ENCODE measurements at regions not wholly inside any gene's neighbourhood (a gene's known extent, or its start where the extent isn't known, plus 50 kb on each side); places are given as distances from the start of the nearest gene placed in this dataset.

- DNase-seq = no peak
Measured at GRCh38 chr3:150057227-150057626, 86.5 kb upstream of the PFN2 start.

- no peak for DNase-seq
Measured at GRCh38 chr3:150055332-150055731, 84.6 kb upstream of the PFN2 start.

- DNase-seq = no peak
Measured at GRCh38 chr3:150054635-150055034, 83.9 kb upstream of the PFN2 start.

DNA sequence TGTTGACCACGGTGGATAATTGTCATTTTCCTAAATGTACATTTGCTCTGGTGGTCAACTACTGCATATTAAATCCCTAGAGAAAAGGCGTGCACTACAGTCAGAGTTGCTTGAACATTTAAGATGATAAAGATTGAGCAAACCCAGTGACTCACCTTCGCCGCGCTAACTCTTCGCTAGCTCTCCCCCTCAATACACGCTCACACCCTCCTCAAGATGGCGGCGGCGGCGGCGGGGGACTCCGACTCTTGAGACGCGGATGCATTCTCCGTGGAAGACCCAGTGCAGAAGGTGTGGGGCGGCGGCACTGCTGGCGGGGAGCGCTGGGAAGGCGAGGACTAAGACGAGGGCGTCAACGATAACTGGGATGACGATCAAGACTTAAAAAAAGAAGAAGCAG is 79.8 kb upstream of the PFN2 start:
- DNase-seq = no peak

DNA sequence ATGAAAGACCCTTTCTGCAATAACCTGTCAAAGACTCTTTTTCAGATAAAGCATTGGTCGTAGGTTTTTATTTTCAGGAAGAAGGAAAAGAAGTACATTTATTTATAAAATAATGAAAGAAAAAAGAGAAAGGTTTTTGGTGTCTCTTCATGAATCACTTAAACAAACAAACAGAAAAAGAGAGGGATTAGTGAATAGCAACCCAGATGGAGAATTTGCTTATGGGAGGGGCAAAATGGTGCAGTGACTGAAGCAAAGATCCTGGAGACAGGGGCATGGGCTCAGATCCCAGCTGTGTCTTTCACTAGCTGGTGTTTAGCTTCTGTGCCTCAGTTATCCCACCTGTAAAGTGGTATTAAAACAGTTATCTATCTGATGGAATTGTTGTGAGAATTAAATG is 78.6 kb upstream of the PFN2 start:
- no peak for DNase-seq

DNA sequence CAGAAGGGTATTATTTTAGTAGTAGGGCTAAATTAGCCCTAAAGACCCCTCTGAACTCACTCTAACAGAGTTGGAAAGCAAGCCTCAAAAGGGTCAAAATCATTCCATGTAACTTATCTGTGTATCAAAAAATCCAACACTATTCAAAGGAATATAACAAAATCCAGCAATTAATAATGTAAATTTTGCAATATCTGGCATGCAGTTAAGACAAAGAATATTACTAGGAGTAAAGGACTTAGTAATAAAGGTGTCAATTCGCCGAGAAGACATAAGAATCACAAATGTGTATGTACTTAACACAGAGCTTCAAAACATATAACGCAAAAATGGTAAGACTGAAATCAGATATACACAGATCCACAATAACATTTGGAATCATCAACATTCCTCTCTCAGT is 71.2 kb upstream of the PFN2 start:
- no peak for DNase-seq

- no peak for DNase-seq
Measured at GRCh38 chr3:150040097-150040496, 69.4 kb upstream of the PFN2 start.

DNA sequence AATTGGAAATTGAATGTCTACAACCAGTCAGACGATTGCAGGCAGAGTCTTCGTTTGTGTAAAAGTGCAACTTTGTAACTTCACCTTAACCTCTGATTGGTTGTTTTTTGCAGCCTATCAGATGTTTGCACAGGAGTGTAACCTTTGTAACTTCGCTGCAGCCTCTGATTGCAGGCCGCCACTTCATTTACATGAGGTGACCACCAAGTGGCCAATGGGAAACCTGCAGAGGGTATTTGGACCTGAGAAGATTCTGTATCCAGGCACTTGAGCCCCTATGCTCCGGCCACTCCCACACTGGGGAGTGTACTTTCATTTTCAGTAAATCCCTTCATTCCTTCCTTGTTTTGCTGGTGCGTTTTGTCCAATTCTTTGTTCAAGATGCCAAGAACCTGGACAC is 68.1 kb upstream of the PFN2 start:
- DNase-seq = no peak

DNA sequence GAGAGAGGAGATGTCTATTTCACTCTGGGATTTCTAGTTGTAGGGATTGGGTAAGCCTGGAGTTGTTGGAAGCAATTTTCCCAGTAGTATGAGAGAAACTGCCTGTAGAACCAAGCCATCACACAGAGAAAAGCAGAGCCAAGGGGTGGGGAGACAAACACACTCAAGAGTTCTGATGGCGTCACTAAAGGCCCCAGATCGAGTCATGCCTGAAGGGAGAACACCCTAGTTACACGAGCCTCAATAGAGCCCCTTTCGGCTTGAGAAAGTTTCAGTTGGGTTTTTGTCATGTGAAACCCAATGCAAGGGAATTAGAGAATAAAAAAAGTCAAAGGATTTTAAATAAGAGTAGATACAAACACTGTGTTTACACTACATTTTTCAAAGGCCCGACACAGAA is 66.1 kb upstream of the PFN2 start:
- DNase-seq = no peak

GRCh38 chr3:150035910-150036612 is 65.4 kb upstream of the PFN2 start:
- DNase-seq = no peak

- no peak for DNase-seq
Measured at GRCh38 chr3:150035301-150035779, 64.6 kb upstream of the PFN2 start.

- DNase-seq = no peak
Measured at GRCh38 chr3:150033721-150034120, 63.0 kb upstream of the PFN2 start.

GRCh38 chr3:150030841-150031240 is 60.1 kb upstream of the PFN2 start:
- DNase-seq = no peak

DNA sequence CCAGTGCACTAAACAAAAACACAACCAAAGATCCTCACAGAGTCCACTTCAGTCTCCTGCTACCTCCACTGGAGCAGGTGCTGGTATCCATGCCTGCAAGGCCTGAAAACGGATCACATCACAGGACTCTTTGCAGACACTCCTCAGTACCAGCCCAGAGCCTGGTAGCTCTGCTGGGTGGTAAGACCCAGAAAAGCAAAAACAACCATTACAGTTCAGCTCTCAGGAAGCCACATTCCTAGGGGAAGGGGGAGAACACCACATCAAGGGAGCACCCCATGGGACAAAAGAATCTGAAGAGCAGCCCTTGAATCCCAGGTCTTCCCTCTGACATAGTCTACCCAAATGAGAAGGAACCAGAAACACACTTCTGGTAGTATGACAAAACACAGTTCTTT is 52.5 kb upstream of the PFN2 start:
- DNase-seq = no peak

GRCh38 chr3:150022381-150023238 is 51.9 kb upstream of the PFN2 start:
- no peak for DNase-seq

DNA sequence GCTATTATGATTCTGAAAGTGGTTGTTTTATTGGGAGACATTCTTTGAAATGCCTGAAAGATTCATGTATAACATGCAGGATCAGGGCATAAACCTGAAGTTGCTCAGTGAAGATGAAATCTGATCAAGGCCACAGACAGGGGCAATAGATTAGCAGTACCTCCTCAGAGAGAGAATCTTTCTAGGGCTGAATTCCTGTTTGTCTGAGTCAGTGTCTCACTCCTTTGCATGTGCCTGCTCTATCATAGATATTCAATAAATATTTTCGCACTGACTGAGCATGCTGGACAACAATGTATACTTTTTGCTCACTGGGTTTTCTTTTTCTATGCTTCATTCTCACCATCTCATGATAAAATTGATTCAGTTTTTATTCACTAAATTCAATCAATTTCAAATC is 49.8 kb upstream of the PFN2 start:
- no peak for DNase-seq

Data from activated CD8-positive, alpha-beta memory T cell treated with anti-CD3 and anti-CD28 coated beads, Interleukin-2, amount 50 U/mL, for 48 hours (primary cell).